NB4 (cell line): ENCODE measurements at regions not wholly inside any gene's neighbourhood (a gene's known extent, or its start where the extent isn't known, plus 50 kb on each side); places are given as distances from the start of the nearest gene placed in this dataset.

Experiments
- CTCF ChIP-seq: IDR thresholded peaks from one replicate; pipeline ENCODE4 v1.5.1; 2012; ENCODE audit warnings: low read depth, low read length
- MAX ChIP-seq: IDR thresholded peaks from 2 replicates; pipeline ENCODE4 v1.6.1; 2011; ENCODE audit warnings: low read depth, low read length
- POLR2A ChIP-seq: IDR thresholded peaks from 2 replicates; pipeline ENCODE4 v1.6.1; 2011; ENCODE audit warnings: mild to moderate bottlenecking; ENCODE audit not compliant: insufficient read length; ENCODE audit errors: extremely low read depth

GRCh38 chr12:93167331-93167730 lies 210.4 kb upstream of the NUDT4 start:
- no peak for TF ChIP-seq MAX
- TF ChIP-seq CTCF: no peak
- no peak for TF ChIP-seq POLR2A
